HCT116 (cell line): ENCODE measurements at regions not wholly inside any gene's neighbourhood (a gene's known extent, or its start where the extent isn't known, plus 50 kb on each side); places are given as distances from the start of the nearest gene placed in this dataset.

Experiments used
- ATAC-seq: fragments of 200-7000 bp; cut with Tn5 transposase; 2 replicates; pipeline ENCODE4 v1.9.1; 2020; ENCODE audit warnings: mild to moderate bottlenecking, moderate library complexity
- BruUV-seq: library from RNA; stranded (reverse); fragments of 400-500 nt; replicated peaks from 2 replicates; lab custom pipeline; 2021; lab: Mats Ljungman, UMichigan
- CTCF ChIA-PET: fragments of 300-600 bp; sonication (Branson Sonifier 250); formaldehyde crosslinking; loops from one replicate; lab custom pipeline; 2021; ENCODE audit warnings: antibody characterized with exemption; lab: Charles Lee
- POLR2A ChIA-PET: fragments of 300-600, 350-600 bp; sonication (Branson Sonifier 250); formaldehyde crosslinking; loops from one replicate; lab custom pipeline; 2021; ENCODE audit warnings: antibody characterized with exemption; lab: Charles Lee
- RAD21 ChIA-PET, 2 experiments: fragments of 300-600 bp; sonication (Branson Sonifier 250); formaldehyde crosslinking; loops; one replicate each; lab custom pipeline; 2023; ENCODE audit warnings: low total read pairs in 2 of 2; ENCODE audit not compliant: uncharacterized antibody in 2 of 2, unreplicated experiment in 2 of 2, low non-redundant PET in 1 of 2; lab: Charles Lee
- DNase-seq: peaks from one replicate; pipeline ENCODE4 v3.0.0-alpha.2; 2010; ENCODE audit warnings: low read depth, low spot score
- H2AFZ ChIP-seq: fragments of 200-600 bp; shearing (Covaris generic), sonication (generic); 2 replicates; pipeline ENCODE4 v1.6.1; 2017; ENCODE audit warnings: low read depth, mixed run types, mixed read lengths, antibody characterized with exemption, low read length; ENCODE audit not compliant: poor library complexity, severe bottlenecking
- H3K27ac ChIP-seq: 2 replicates; pipeline ENCODE4 v1.5.1; 2012; ENCODE audit warnings: low read depth, low read length
- H3K27me3 ChIP-seq: fragments of 200-600 bp; sonication (generic); 2 replicates; pipeline ENCODE4 v1.6.1; 2016; ENCODE audit warnings: mixed run types, low read length, mixed read lengths; ENCODE audit not compliant: insufficient read depth
- H3K36me3 ChIP-seq, 2 experiments: fragments of 200-500 bp in 1 of 2; fragments of 200-600 bp in 1 of 2; sonication (Bioruptor generic) in 1 of 2; sonication (generic) in 1 of 2; 2 replicates each; pipeline versions ENCODE4 v1.5.1 to v1.6.1; 2014 to 2016; ENCODE audit warnings: low read length in 2 of 2, inconsistent platforms in 1 of 2, mixed read lengths in 1 of 2, mixed run types in 1 of 2; ENCODE audit not compliant: insufficient read depth in 2 of 2, control insufficient read depth in 1 of 2
- H3K4me1 ChIP-seq, 2 experiments: fragments of 200-600 bp in 1 of 2; sonication (generic) in 1 of 2; 2 replicates each; pipeline versions ENCODE4 v1.5.1 to v1.6.1; 2012 to 2017; ENCODE audit warnings: low read length in 2 of 2, inconsistent platforms in 1 of 2, mild to moderate bottlenecking in 1 of 2, mixed read lengths in 1 of 2, mixed run types in 1 of 2, moderate library complexity in 1 of 2; ENCODE audit not compliant: insufficient read depth in 2 of 2, control insufficient read depth in 1 of 2
- H3K4me2 ChIP-seq: fragments of 200-600 bp; sonication (generic); 2 replicates; pipeline ENCODE4 v1.6.1; 2017; ENCODE audit warnings: mixed run types, low read length, mixed read lengths
- H3K4me3 ChIP-seq, 2 experiments: fragments of 200-600 bp in 1 of 2; sonication (generic) in 1 of 2; replicated peaks in 1 of 2; 2 replicates each; pipeline ENCODE4 v1.5.1; 2011 to 2016; ENCODE audit warnings: low read length in 2 of 2, control low read depth in 1 of 2, low read depth in 1 of 2, mild to moderate bottlenecking in 1 of 2, mixed read lengths in 1 of 2, mixed run types in 1 of 2
- H3K79me2 ChIP-seq: fragments of 200-600 bp; sonication (generic); 2 replicates; pipeline ENCODE4 v1.6.1; 2017; ENCODE audit warnings: mild to moderate bottlenecking, mixed run types, low read length, moderate library complexity, mixed read lengths; ENCODE audit not compliant: insufficient read depth
- H3K9ac ChIP-seq: fragments of 200-600 bp; sonication (generic); 2 replicates; pipeline ENCODE4 v1.6.1; 2016; ENCODE audit warnings: low read length, mixed read lengths
- H3K9me2 ChIP-seq: fragments of 200-600 bp; sonication (generic), shearing (Covaris generic); 2 replicates; pipeline ENCODE4 v1.6.1; 2017; ENCODE audit warnings: mixed run types, mild to moderate bottlenecking, moderate library complexity; ENCODE audit not compliant: insufficient read depth
- H3K9me3 ChIP-seq, 2 experiments: fragments of 200-500 bp in 1 of 2; fragments of 200-600 bp in 1 of 2; sonication (Bioruptor generic) in 1 of 2; sonication (generic) in 1 of 2; 2 replicates each; pipeline ENCODE4 v1.6.1; 2014 to 2017; ENCODE audit warnings: low read length in 2 of 2, mixed read lengths in 2 of 2, inconsistent platforms in 1 of 2, low read depth in 1 of 2, mild to moderate bottlenecking in 1 of 2, mixed run types in 1 of 2, moderate library complexity in 1 of 2; ENCODE audit not compliant: control insufficient read depth in 1 of 2, insufficient read depth in 1 of 2
- H4K20me1 ChIP-seq: fragments of 200-600 bp; sonication (generic), shearing (Covaris generic); 2 replicates; pipeline ENCODE4 v1.6.1; 2017; ENCODE audit warnings: mixed run types, mild to moderate bottlenecking, moderate library complexity; ENCODE audit not compliant: insufficient read depth
- CEBPB ChIP-seq: IDR thresholded peaks from 2 replicates; pipeline ENCODE4 v1.6.1; 2012; ENCODE audit warnings: low read depth
- CTCF ChIP-seq, 3 experiments: fragments of 200-600 bp in 1 of 3; sonication (generic) in 1 of 3; IDR thresholded peaks in 2 of 3; conservative IDR thresholded peaks in 1 of 3; 2 replicates each; pipeline ENCODE4 v1.5.1; 2012 to 2017; ENCODE audit warnings: low read depth in 2 of 3, low read length in 2 of 3, antibody characterized with exemption in 1 of 3, borderline replicate concordance in 1 of 3, control low read depth in 1 of 3, mild to moderate bottlenecking in 1 of 3, mixed read lengths in 1 of 3, mixed run types in 1 of 3, moderate library complexity in 1 of 3; ENCODE audit not compliant: insufficient read depth in 1 of 3
- ELF1 ChIP-seq: IDR thresholded peaks from 2 replicates; pipeline ENCODE4 v1.6.1; 2012; ENCODE audit warnings: low read depth, borderline replicate concordance
- JUND ChIP-seq: IDR thresholded peaks from 2 replicates; pipeline ENCODE4 v1.6.1; 2012
- RAD21 ChIP-seq: IDR thresholded peaks from 2 replicates; pipeline ENCODE4 v1.6.1; 2012; ENCODE audit warnings: low read depth, mild to moderate bottlenecking
- SRF ChIP-seq: IDR thresholded peaks from 2 replicates; pipeline ENCODE4 v1.6.1; 2012; ENCODE audit warnings: low read depth
- TCF7L2 ChIP-seq: IDR thresholded peaks from 2 replicates; pipeline ENCODE4 v1.7.0; 2011; ENCODE audit warnings: borderline replicate concordance, inconsistent platforms; ENCODE audit not compliant: insufficient read depth, insufficient read length; ENCODE audit errors: extremely low read depth
- intact Hi-C: fragments of 100-400 bp; cut with micrococcal nuclease; formaldehyde crosslinking; loops from 2 replicates; pipeline ENCODE4 v1.10.0; 2022
- TF ChIP-seq, protein P1 (sequence below): IDR thresholded peaks from 2 replicates; pipeline ENCODE4 v1.6.1; 2012
- TF ChIP-seq, protein P2 (sequence below): IDR thresholded peaks from 2 replicates; pipeline ENCODE4 v1.6.1; 2012

- H3K36me3 ChIP-seq: no peaks in the 10 kb centered on the region
- RAD21 ChIA-PET: no interaction called here
- ATAC-seq: no peak
Measured at GRCh38 chr9:81877047-81877446, 51.2 kb upstream of the SPATA31D4 start.

More at GRCh38 chr9:81877047-81877446, 51.2 kb upstream of the SPATA31D4 start:
- TF ChIP-seq SRF (no peak), CEBPB (no peak), ELF1 (no peak), CTCF (IDR thresholded peaks at IDR 0.05 in 2 of 3, conservative IDR thresholded peaks at IDR 0.05 in 1 of 3; ENCODE audit: borderline replicate concordance in 1 of 3, insufficient read depth in 1 of 3, low read depth in 2 of 3, low read length in 2 of 3) (no peak), RAD21 (no peak), JUND (no peak), TCF7L2 (no peak)
- TF ChIP-seq, protein P1, sequence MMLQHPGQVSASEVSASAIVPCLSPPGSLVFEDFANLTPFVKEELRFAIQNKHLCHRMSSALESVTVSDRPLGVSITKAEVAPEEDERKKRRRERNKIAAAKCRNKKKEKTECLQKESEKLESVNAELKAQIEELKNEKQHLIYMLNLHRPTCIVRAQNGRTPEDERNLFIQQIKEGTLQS: no peak
- TF ChIP-seq, protein P2, sequence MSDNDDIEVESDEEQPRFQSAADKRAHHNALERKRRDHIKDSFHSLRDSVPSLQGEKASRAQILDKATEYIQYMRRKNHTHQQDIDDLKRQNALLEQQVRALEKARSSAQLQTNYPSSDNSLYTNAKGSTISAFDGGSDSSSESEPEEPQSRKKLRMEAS: no peak
- TF ChIP-seq, all 23 proteins: peak for 0
- intact Hi-C loops: no loop called here
- no peaks in the 10 kb centered on the region for H3K4me1 ChIP-seq
- BruUV-seq: no TSS peak
- H3K4me3 ChIP-seq: no peak overlapping the region
- H3K27me3 ChIP-seq: no peaks in the 10 kb centered on the region
- H3K9ac ChIP-seq: no peak overlapping the region
- no peaks in the 10 kb centered on the region for H3K79me2 ChIP-seq
- DNase-seq: no peak
- H4K20me1 ChIP-seq: no peaks in the 10 kb centered on the region
- CTCF ChIA-PET: no interaction called here
- no peak overlapping the region for H2AFZ ChIP-seq
- POLR2A ChIA-PET: no interaction called here
- no peak overlapping the region for H3K4me2 ChIP-seq
- H3K9me2 ChIP-seq: no peaks in the 10 kb centered on the region
- H3K27ac ChIP-seq: no peak overlapping the region
- H3K9me3 ChIP-seq: no peaks in the 10 kb centered on the region
